H7 (cell line): ENCODE measurements at regions not wholly inside any gene's neighbourhood (a gene's known extent, or its start where the extent isn't known, plus 50 kb on each side); places are given as distances from the start of the nearest gene placed in this dataset.

Experiments used
- DNase-seq: peaks from one replicate; pipeline ENCODE4 v3.0.0; 2012
- H3K27me3 ChIP-seq: 2 replicates; pipeline ENCODE4 v1.6.0; 2011; ENCODE audit warnings: mild to moderate bottlenecking, low read length; ENCODE audit not compliant: control insufficient read depth, insufficient read depth
- H3K36me3 ChIP-seq: replicated peaks from 2 replicates; pipeline ENCODE4 v1.5.1; 2011; ENCODE audit warnings: low read length; ENCODE audit not compliant: control insufficient read depth, insufficient read depth
- H3K4me3 ChIP-seq: 2 replicates; pipeline ENCODE4 v1.5.1; 2011; ENCODE audit warnings: low read depth, mild to moderate bottlenecking, control low read depth, low read length, moderate library complexity; ENCODE audit not compliant: insufficient read depth

- DNase-seq: peak; percentile 5
These were observed 199.9 kb downstream of the PCDH7 start for GRCh38 chr4:30920043-30920442.

GRCh38 chr4:30922625-30923024 lies 202.5 kb downstream of the PCDH7 start:
- Histone ChIP-seq H3K4me3 (no peak overlapping the region), H3K27me3 (no peaks in the 10 kb centered on the region), H3K36me3 (no peaks in the 10 kb centered on the region)
- no peak for DNase-seq

More at GRCh38 chr4:30920043-30920442, 199.9 kb downstream of the PCDH7 start:
- Histone ChIP-seq H3K27me3 (no peaks in the 10 kb centered on the region), H3K36me3 (no peaks in the 10 kb centered on the region), H3K4me3 (no peak overlapping the region)

GRCh38 chr4:30924495-30924894 lies 204.3 kb downstream of the PCDH7 start:
- Histone ChIP-seq H3K4me3 (no peak overlapping the region), H3K36me3 (no peaks in the 10 kb centered on the region), H3K27me3 (no peaks in the 10 kb centered on the region)
- DNase-seq: no peak

- H3K27me3 ChIP-seq: no peaks in the 10 kb centered on the region
- H3K4me3 ChIP-seq: no peak overlapping the region
- no peak for DNase-seq
- H3K36me3 ChIP-seq: no peaks in the 10 kb centered on the region
These were observed 209.5 kb downstream of the PCDH7 start for GRCh38 chr4:30929649-30930048.

GRCh38 chr4:30930276-30930675 lies 210.1 kb downstream of the PCDH7 start:
- H3K4me3 ChIP-seq: no peak overlapping the region
- H3K36me3 ChIP-seq: no peaks in the 10 kb centered on the region
- no peaks in the 10 kb centered on the region for H3K27me3 ChIP-seq
- DNase-seq: no peak

- no peak overlapping the region for H3K4me3 ChIP-seq
- H3K27me3 ChIP-seq: no peaks in the 10 kb centered on the region
- no peak for DNase-seq
- H3K36me3 ChIP-seq: no peaks in the 10 kb centered on the region
These were observed 212.4 kb downstream of the PCDH7 start for GRCh38 chr4:30932581-30932980.

- no peak for DNase-seq
- H3K4me3 ChIP-seq: no peak overlapping the region
- no peaks in the 10 kb centered on the region for H3K27me3 ChIP-seq
- no peaks in the 10 kb centered on the region for H3K36me3 ChIP-seq
These were observed 218.9 kb downstream of the PCDH7 start for GRCh38 chr4:30939069-30939468.

- Histone ChIP-seq H3K4me3 (no peak overlapping the region), H3K36me3 (no peaks in the 10 kb centered on the region)
- DNase-seq: no peak
These were observed 219.5 kb downstream of the PCDH7 start for GRCh38 chr4:30939684-30940083.

GRCh38 chr4:30941641-30942040 lies 221.5 kb downstream of the PCDH7 start:
- Histone ChIP-seq H3K27me3 (no peaks in the 10 kb centered on the region), H3K4me3 (no peak overlapping the region), H3K36me3 (no peaks in the 10 kb centered on the region)
- DNase-seq: no peak

More at GRCh38 chr4:30939684-30940083, 219.5 kb downstream of the PCDH7 start:
- H3K27me3 ChIP-seq: no peaks in the 10 kb centered on the region

- no peak for DNase-seq
- no peaks in the 10 kb centered on the region for H3K27me3 ChIP-seq
- no peak overlapping the region for H3K4me3 ChIP-seq
- H3K36me3 ChIP-seq: no peaks in the 10 kb centered on the region
These were observed 223.2 kb downstream of the PCDH7 start for GRCh38 chr4:30943356-30943755.

GRCh38 chr4:30945586-30945985 lies 225.4 kb downstream of the PCDH7 start:
- Histone ChIP-seq H3K27me3 (no peaks in the 10 kb centered on the region), H3K36me3 (no peaks in the 10 kb centered on the region), H3K4me3 (no peak overlapping the region)
- DNase-seq: no peak

GRCh38 chr4:30946288-30946687 lies 226.1 kb downstream of the PCDH7 start:
- Histone ChIP-seq H3K36me3 (no peaks in the 10 kb centered on the region), H3K4me3 (no peak overlapping the region), H3K27me3 (no peaks in the 10 kb centered on the region)
- DNase-seq: no peak

GRCh38 chr4:30948653-30949052 lies 228.5 kb downstream of the PCDH7 start:
- Histone ChIP-seq H3K4me3 (no peak overlapping the region), H3K27me3 (no peaks in the 10 kb centered on the region), H3K36me3 (no peaks in the 10 kb centered on the region)
- DNase-seq: no peak

GRCh38 chr4:30950737-30951136 lies 230.6 kb downstream of the PCDH7 start:
- no peaks in the 10 kb centered on the region for H3K27me3 ChIP-seq
- no peak for DNase-seq
- no peak overlapping the region for H3K4me3 ChIP-seq
- no peaks in the 10 kb centered on the region for H3K36me3 ChIP-seq

- DNase-seq: no peak
- H3K36me3 ChIP-seq: no peaks in the 10 kb centered on the region
- no peak overlapping the region for H3K4me3 ChIP-seq
- no peaks in the 10 kb centered on the region for H3K27me3 ChIP-seq
These were observed 232.5 kb downstream of the PCDH7 start for GRCh38 chr4:30952526-30953219.

- no peak overlapping the region for H3K4me3 ChIP-seq
- H3K36me3 ChIP-seq: no peaks in the 10 kb centered on the region
- no peaks in the 10 kb centered on the region for H3K27me3 ChIP-seq
- DNase-seq: no peak
These were observed 233.6 kb downstream of the PCDH7 start for GRCh38 chr4:30953799-30954198.
